HepG2 (cell line): ENCODE measurements at regions not wholly inside any gene's neighbourhood (a gene's known extent, or its start where the extent isn't known, plus 50 kb on each side); places are given as distances from the start of the nearest gene placed in this dataset.

Source experiments
- ATAC-seq: fragments of 200-7000 bp; cut with Tn5 transposase; 3 replicates; pipeline ENCODE4 v1.9.1; 2020; ENCODE audit warnings: mild to moderate bottlenecking, moderate library complexity
- BruUV-seq: library from RNA; stranded (reverse); fragments of 400-500 nt; replicated peaks from 2 replicates; lab custom pipeline; 2021; lab: Mats Ljungman, UMichigan
- CTCF ChIA-PET: fragments of 300-600 bp; formaldehyde crosslinking; extraction: SDS; loops from one replicate; lab custom pipeline; 2021; ENCODE audit warnings: low total read pairs, inconsistent platforms, low intra/inter-chr PET ratio; lab: Yijun Ruan, JAX
- POLR2A ChIA-PET: fragments of 350-600 bp; sonication (Branson Sonifier 250); formaldehyde crosslinking; loops from one replicate; lab custom pipeline; 2020; ENCODE audit warnings: antibody characterized with exemption, inconsistent platforms; lab: Yijun Ruan, JAX
- DNase-seq: peaks from one replicate; pipeline ENCODE4 v3.0.0-alpha.2; 2015; ENCODE audit warnings: low spot score
- FAIRE-seq: peaks from 3 replicates; lab custom pipeline; 2011; peaks lifted over from hg19 to GRCh38; lab: Jason Lieb, UNC
- H2AFZ ChIP-seq: one replicate; pipeline ENCODE4 v1.6.1; 2011; ENCODE audit warnings: low read length, inconsistent platforms
- H3K27ac ChIP-seq: fragments of 300-600 bp; 3 replicates; pipeline ENCODE4 v1.8.0; 2011; ENCODE audit warnings: mixed run types, mild to moderate bottlenecking, mixed read lengths, low read length, inconsistent platforms; ENCODE audit not compliant: insufficient read depth; ENCODE audit errors: extremely low read length
- H3K27me3 ChIP-seq, 2 experiments: fragments of 200-600 bp in 1 of 2; 2 replicates in 1 of 2; 3 replicates in 1 of 2; pipeline versions ENCODE4 v1.6.0 to v1.8.0; 2011; ENCODE audit warnings: low read length in 2 of 2, mild to moderate bottlenecking in 2 of 2, moderate library complexity in 2 of 2, inconsistent platforms in 1 of 2; ENCODE audit not compliant: insufficient read depth in 2 of 2, control insufficient read depth in 1 of 2
- H3K36me3 ChIP-seq, 2 experiments: fragments of 200-600 bp in 1 of 2; replicated peaks in 1 of 2; 2 replicates in 1 of 2; 3 replicates in 1 of 2; pipeline versions ENCODE4 v1.5.1 to v1.8.0; 2011; ENCODE audit warnings: low read length in 2 of 2, inconsistent platforms in 1 of 2; ENCODE audit not compliant: insufficient read depth in 2 of 2, control insufficient read depth in 1 of 2
- H3K4me1 ChIP-seq: 2 replicates; pipeline ENCODE4 v1.5.1; 2012; ENCODE audit warnings: low read length, inconsistent platforms; ENCODE audit not compliant: insufficient read depth
- H3K4me2 ChIP-seq: 2 replicates; pipeline ENCODE4 v1.6.0; 2011; ENCODE audit warnings: low read depth, low read length, inconsistent platforms
- H3K4me3 ChIP-seq, 3 experiments: fragments of 200-600 bp in 1 of 3; sonication (generic), shearing (Covaris generic) in 1 of 3; replicated peaks in 1 of 3; 2 replicates each; pipeline ENCODE4 v1.5.1; 2011 to 2016; ENCODE audit warnings: low read length in 3 of 3, inconsistent platforms in 2 of 3, low read depth in 2 of 3, mild to moderate bottlenecking in 2 of 3, control low read depth in 1 of 3, mixed read lengths in 1 of 3; ENCODE audit not compliant: insufficient read depth in 1 of 3
- H3K79me2 ChIP-seq: one replicate; pipeline ENCODE4 v1.6.1; 2011; ENCODE audit warnings: low read length, inconsistent platforms; ENCODE audit not compliant: insufficient read depth
- H3K9ac ChIP-seq: 2 replicates; pipeline ENCODE4 v1.6.0; 2011; ENCODE audit warnings: mild to moderate bottlenecking, low read depth, low read length, inconsistent platforms; ENCODE audit not compliant: insufficient read depth
- H3K9me3 ChIP-seq: 2 replicates; pipeline ENCODE4 v1.5.1; 2012; ENCODE audit warnings: mild to moderate bottlenecking, low read length
- H4K20me1 ChIP-seq: 2 replicates; pipeline ENCODE4 v1.6.0; 2011; ENCODE audit warnings: inconsistent platforms, mild to moderate bottlenecking, low read length, moderate library complexity; ENCODE audit not compliant: insufficient read depth
- FOSL1 ChIP-seq: sonication (generic); formaldehyde crosslinking; IDR thresholded peaks from 2 replicates; pipeline ENCODE4 v1.9.0; 2021; ENCODE audit warnings: missing genetic modification reagents, borderline replicate concordance
- KDM2A ChIP-seq: sonication (generic); formaldehyde crosslinking; IDR thresholded peaks from 2 replicates; pipeline ENCODE4 v1.4.0; 2020; ENCODE audit warnings: low read depth, missing genetic modification reagents, borderline replicate concordance
- LCORL ChIP-seq, 2 experiments: fragments of 450-650 bp in 1 of 2; sonication (generic) in 1 of 2; formaldehyde crosslinking in 1 of 2; IDR thresholded peaks; 2 replicates each; pipeline versions ENCODE4 v1.5.0 to v1.6.1; 2017 to 2020; ENCODE audit warnings: antibody characterized with exemption in 1 of 2, missing genetic modification reagents in 1 of 2
- MLLT10 ChIP-seq: sonication (generic); formaldehyde crosslinking; IDR thresholded peaks from 2 replicates; pipeline ENCODE4 v1.4.0; 2020; ENCODE audit warnings: missing genetic modification reagents
- SATB2 ChIP-seq: sonication (generic); formaldehyde crosslinking; IDR thresholded peaks from 2 replicates; pipeline ENCODE4 v1.5.0; 2020; ENCODE audit warnings: missing genetic modification reagents
- SKIL ChIP-seq: sonication (generic); formaldehyde crosslinking; IDR thresholded peaks from 2 replicates; pipeline ENCODE4 v1.8.0; 2022; ENCODE audit warnings: missing genetic modification reagents, mild to moderate bottlenecking, moderate library complexity, borderline replicate concordance
- SYNCRIP ChIP-seq: fragments of 200-400 bp; formaldehyde crosslinking; IDR thresholded peaks from 2 replicates; pipeline ENCODE4 v1.6.1; 2018; ENCODE audit warnings: mild to moderate bottlenecking, low read depth, low read length; ENCODE audit not compliant: insufficient read depth
- in situ Hi-C: cut with HindIII; loops from 2 replicates; pipeline ENCODE4 v1.10.0; 2017; ENCODE audit warnings: low pct_unique_long_range_greater_than_20kb; ENCODE audit not compliant: extremely low pct_ligation_motif_present
- intact Hi-C: fragments of 100-400 bp; cut with micrococcal nuclease; formaldehyde crosslinking; loops from one replicate; pipeline ENCODE4 v1.10.0; 2022; ENCODE audit not compliant: unreplicated experiment

- H3K4me1 ChIP-seq: no peaks in the 10 kb centered on the region
- no peak for TF ChIP-seq MLLT10 (CRISPR knock-in tag)
- no peak for TF ChIP-seq LCORL (IDR thresholded peaks at IDR 0.05)
- TF ChIP-seq LCORL (CRISPR knock-in tag; IDR thresholded peaks at IDR 0.05): no peak
- no peak for TF ChIP-seq SATB2 (CRISPR knock-in tag)
- no peaks in the 10 kb centered on the region for H4K20me1 ChIP-seq
- no peak overlapping the region for H3K4me2 ChIP-seq
- no peaks in the 10 kb centered on the region for H3K36me3 ChIP-seq
- CTCF ChIA-PET: no interaction called here
- no peak overlapping the region for H3K9ac ChIP-seq
- in situ Hi-C loops: no loop called here
- intact Hi-C loops: no loop called here
- H3K9me3 ChIP-seq: no peaks in the 10 kb centered on the region
- DNase-seq (no peak), ATAC-seq (no peak), FAIRE-seq (no peak)
- no peak overlapping the region for H2AFZ ChIP-seq
- H3K4me3 ChIP-seq: no peak overlapping the region
- H3K79me2 ChIP-seq: no peaks in the 10 kb centered on the region
- H3K27ac ChIP-seq: no peak overlapping the region
- POLR2A ChIA-PET: no interaction called here
- H3K27me3 ChIP-seq: no peaks in the 10 kb centered on the region
- no TSS peak for BruUV-seq
Measured at GRCh38 chr11:29009426-29009825, 901.2 kb downstream of the METTL15 start.

DNA sequence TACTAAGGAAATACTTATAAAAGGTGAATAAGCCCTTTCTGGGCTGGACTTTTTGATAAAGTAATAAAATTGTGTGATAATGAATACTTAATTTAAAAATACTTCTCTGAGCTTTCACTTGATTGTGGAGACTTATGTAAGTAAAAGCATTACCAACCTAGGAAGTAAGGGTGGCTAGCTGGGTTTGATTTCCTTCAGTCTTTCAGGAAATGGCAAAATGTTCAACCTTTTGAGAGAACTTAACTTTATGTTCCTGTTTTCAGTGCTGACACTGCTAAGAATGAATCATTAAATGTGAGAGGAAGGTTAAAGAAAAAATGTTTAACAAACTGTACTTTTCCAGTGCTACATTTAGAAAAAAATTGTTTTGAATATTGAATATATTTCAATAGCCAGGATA is 900.3 kb downstream of the METTL15 start:
- POLR2A ChIA-PET: no interaction called here
- H3K9ac ChIP-seq: no peak overlapping the region
- BruUV-seq: no TSS peak
- no peaks in the 10 kb centered on the region for H3K36me3 ChIP-seq
- H3K27ac ChIP-seq: no peak overlapping the region
- no peak overlapping the region for H3K4me2 ChIP-seq
- H3K27me3 ChIP-seq: no peaks in the 10 kb centered on the region
- in situ Hi-C loops: no loop called here
- H4K20me1 ChIP-seq: no peaks in the 10 kb centered on the region
- no peak for ATAC-seq
- CTCF ChIA-PET: no interaction called here
- no peaks in the 10 kb centered on the region for H3K4me1 ChIP-seq
- no peak for FAIRE-seq
- no peak for DNase-seq
- TF ChIP-seq FOSL1 (CRISPR knock-in tag): no peak
- no peak for TF ChIP-seq SYNCRIP
- TF ChIP-seq KDM2A (CRISPR knock-in tag): no peak
- TF ChIP-seq SKIL (CRISPR knock-in tag): no peak
- H3K79me2 ChIP-seq: no peaks in the 10 kb centered on the region
- no peak overlapping the region for H2AFZ ChIP-seq
- intact Hi-C loops: no loop called here
- no peak overlapping the region for H3K4me3 ChIP-seq
- H3K9me3 ChIP-seq: no peaks in the 10 kb centered on the region
